ENCODE measurements at regions not wholly inside any gene's neighbourhood (a gene's known extent, or its start where the extent isn't known, plus 50 kb on each side); places are given as distances from the start of the nearest gene placed in this dataset.

GRCh38 chrX:40908026-40908425, 172.7 kb upstream of the MED14 start:
- no peak for DNase-seq (ENCODE audit: low read depth)
- TF ChIP-seq CTCF (IDR thresholded peaks at IDR 0.05; ENCODE audit: low read depth, low read length), result no peak
- no peak for TF ChIP-seq MAX (IDR thresholded peaks at IDR 0.05; ENCODE audit: low read depth, low read length)
- no peak for TF ChIP-seq MYC (IDR thresholded peaks at IDR 0.05; ENCODE audit: low read depth, low read length)
- no peak for TF ChIP-seq POLR2A (IDR thresholded peaks at IDR 0.05; ENCODE audit: extremely low read depth, insufficient read length)
- no peak overlapping the region for H3K4me3 ChIP-seq (ENCODE audit: low read depth, low read length)

GRCh38 chrX:40908857-40909475, 173.6 kb upstream of the MED14 start:
- H3K4me3 ChIP-seq (ENCODE audit: low read depth, low read length), result no peak overlapping the region
- TF ChIP-seq MYC (IDR thresholded peaks at IDR 0.05; ENCODE audit: low read depth, low read length) (no peak), POLR2A (IDR thresholded peaks at IDR 0.05; ENCODE audit: extremely low read depth, insufficient read length) (no peak), MAX (IDR thresholded peaks at IDR 0.05; ENCODE audit: low read depth, low read length) (no peak), CTCF (IDR thresholded peaks at IDR 0.05; ENCODE audit: low read depth, low read length) (no peak)
- no peak for DNase-seq (ENCODE audit: low read depth)

GRCh38 chrX:40912166-40912565, 173.1 kb upstream of the USP9X start:
- TF ChIP-seq POLR2A (IDR thresholded peaks at IDR 0.05; ENCODE audit: extremely low read depth, insufficient read length) (no peak), CTCF (IDR thresholded peaks at IDR 0.05; ENCODE audit: low read depth, low read length) (no peak), MAX (IDR thresholded peaks at IDR 0.05; ENCODE audit: low read depth, low read length) (no peak), MYC (IDR thresholded peaks at IDR 0.05; ENCODE audit: low read depth, low read length) (no peak)
- DNase-seq (ENCODE audit: low read depth), result no peak

GRCh38 chrX:40912576-40912975, 172.7 kb upstream of the USP9X start:
- DNase-seq (ENCODE audit: low read depth), result no peak
- H3K4me3 ChIP-seq (ENCODE audit: low read depth, low read length), result no peak overlapping the region
- TF ChIP-seq CTCF (IDR thresholded peaks at IDR 0.05; ENCODE audit: low read depth, low read length), result no peak
- no peak for TF ChIP-seq POLR2A (IDR thresholded peaks at IDR 0.05; ENCODE audit: extremely low read depth, insufficient read length)
- no peak for TF ChIP-seq MAX (IDR thresholded peaks at IDR 0.05; ENCODE audit: low read depth, low read length)
- no peak for TF ChIP-seq MYC (IDR thresholded peaks at IDR 0.05; ENCODE audit: low read depth, low read length)

More at GRCh38 chrX:40912166-40912565, 173.1 kb upstream of the USP9X start:
- H3K4me3 ChIP-seq (ENCODE audit: low read depth, low read length), result no peak overlapping the region

GRCh38 chrX:40920351-40920750, 164.9 kb upstream of the USP9X start:
- no peak for TF ChIP-seq MYC (IDR thresholded peaks at IDR 0.05; ENCODE audit: low read depth, low read length)
- TF ChIP-seq MAX (IDR thresholded peaks at IDR 0.05; ENCODE audit: low read depth, low read length), result no peak
- no peak for TF ChIP-seq POLR2A (IDR thresholded peaks at IDR 0.05; ENCODE audit: extremely low read depth, insufficient read length)
- no peak for TF ChIP-seq CTCF (IDR thresholded peaks at IDR 0.05; ENCODE audit: low read depth, low read length)
- DNase-seq (ENCODE audit: low read depth), result no peak
- H3K4me3 ChIP-seq (ENCODE audit: low read depth, low read length), result no peak overlapping the region

Measured in NB4 (cell line).